Right lobe of liver (tissue), 4 donors: ENCODE measurements at regions not wholly inside any gene's neighbourhood (a gene's known extent, or its start where the extent isn't known, plus 50 kb on each side); places are given as distances from the start of the nearest gene placed in this dataset.

ENCODE experiments used
- CTCF ChIP-seq, 4 donors: fragments of 200-600 bp in 3 of 4; fragments of 450-650 bp in 1 of 4; IDR thresholded peaks; one replicate each; pipeline versions ENCODE4 v1.5.1 to v1.8.0; 2016 to 2022; ENCODE audit warnings: antibody characterized with exemption in 4 of 4, mild to moderate bottlenecking in 2 of 4
- POLR2A ChIP-seq: fragments of 450-650 bp; IDR thresholded peaks from one replicate; pipeline ENCODE4 v1.6.1; 2017; ENCODE audit warnings: antibody characterized with exemption, mild to moderate bottlenecking
- donor health status: DM: no; HTN: no; CAD: no.
- donor health status: DM: no; HTN: no; CAD: no.
- donor health status: DM: no; HTN: yes; CAD: no.

DNA sequence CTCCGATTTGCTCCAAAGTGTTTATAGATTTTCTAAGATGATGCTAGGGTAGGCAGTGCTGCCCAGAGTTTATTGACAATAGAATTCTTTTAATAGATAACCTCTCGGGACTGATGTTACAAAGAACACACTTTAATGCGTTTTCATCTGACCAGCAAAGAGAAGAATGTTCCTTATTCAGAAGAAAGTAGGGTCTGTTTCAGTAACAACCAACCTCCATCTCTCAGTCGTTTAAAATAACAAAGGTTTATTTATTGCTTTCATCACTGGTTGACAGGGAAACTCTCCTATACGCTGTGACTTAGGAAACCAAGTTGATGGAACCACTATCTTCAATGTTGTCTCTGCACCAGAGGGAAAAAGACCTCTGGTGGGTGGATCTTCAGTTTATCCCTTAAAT lies 55.1 kb upstream of the PAPPA start:
- no peak for TF ChIP-seq CTCF (IDR thresholded peaks at IDR 0.05)
- TF ChIP-seq POLR2A: no peak
